ENCODE measurements at regions not wholly inside any gene's neighbourhood (a gene's known extent, or its start where the extent isn't known, plus 50 kb on each side); places are given as distances from the start of the nearest gene placed in this dataset.
"Not testable (repeated sequence)": the region's sequence is repeated elsewhere in the genome, so short reads cannot be mapped to it uniquely, and the experiment has no call there.

DNA sequence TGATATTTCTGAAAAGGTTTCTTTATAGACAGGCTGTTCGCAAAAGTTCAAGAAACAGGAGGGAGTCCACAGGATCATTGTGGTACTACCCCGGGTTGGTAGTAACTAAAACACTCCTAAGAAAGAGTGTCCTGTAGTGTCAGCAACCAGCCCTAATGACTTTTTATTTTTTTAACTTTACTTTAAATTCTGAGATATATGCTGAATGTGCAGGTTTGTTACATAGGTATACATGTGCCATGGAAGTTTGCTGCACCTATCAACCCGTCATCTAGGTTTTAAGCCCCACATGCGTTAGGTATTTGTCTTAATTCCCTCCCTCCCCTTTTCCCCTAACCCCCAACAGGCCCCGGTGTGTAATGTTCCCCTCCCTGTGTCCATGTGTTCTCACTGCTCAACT, 1396.9 kb upstream of the ZEB2 start:
- no peak for DNase-seq

- DNase-seq: no peak
Observed at GRCh38 chr2:145914716-145915115, 1394.8 kb upstream of the ZEB2 start.

DNA sequence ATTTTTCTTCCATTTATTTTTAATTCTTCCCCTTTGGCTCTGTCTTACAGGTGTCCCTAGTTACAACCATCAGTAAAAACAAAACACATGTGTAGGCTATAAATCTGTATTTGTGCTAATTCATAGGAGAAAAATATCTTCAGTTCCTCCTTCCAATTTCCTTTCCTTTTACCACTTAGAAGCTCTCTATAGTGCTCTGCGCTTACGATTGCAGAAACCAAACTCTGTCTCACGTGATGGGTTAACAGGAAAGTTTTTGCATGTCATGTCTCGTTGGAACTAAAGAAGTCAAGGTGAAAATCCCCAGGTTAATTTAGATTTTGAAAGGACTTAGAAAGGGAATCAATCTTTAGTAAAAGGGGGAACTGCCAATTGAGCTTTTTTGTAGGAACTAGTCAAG, 1390.5 kb upstream of the ZEB2 start:
- DNase-seq: no peak

DNA sequence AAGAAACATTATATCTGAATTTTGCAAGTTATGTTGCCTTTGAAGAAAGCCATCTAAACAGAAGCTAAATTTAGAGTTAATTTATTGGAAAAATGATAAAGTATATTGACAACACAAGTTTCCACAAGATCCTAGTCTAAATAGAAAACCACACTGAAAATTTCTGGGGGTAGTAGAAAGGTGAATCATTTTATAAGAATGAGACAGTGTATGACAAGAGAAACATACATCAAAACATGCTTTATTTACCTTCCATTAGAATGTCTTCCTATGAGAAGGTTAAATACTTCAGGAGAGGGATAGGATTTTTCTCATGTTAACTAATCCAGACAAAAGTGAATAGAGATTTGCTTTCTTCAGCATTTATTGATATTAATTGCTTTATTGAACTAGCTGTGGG, 1389.8 kb upstream of the ZEB2 start:
- no peak for DNase-seq

DNA sequence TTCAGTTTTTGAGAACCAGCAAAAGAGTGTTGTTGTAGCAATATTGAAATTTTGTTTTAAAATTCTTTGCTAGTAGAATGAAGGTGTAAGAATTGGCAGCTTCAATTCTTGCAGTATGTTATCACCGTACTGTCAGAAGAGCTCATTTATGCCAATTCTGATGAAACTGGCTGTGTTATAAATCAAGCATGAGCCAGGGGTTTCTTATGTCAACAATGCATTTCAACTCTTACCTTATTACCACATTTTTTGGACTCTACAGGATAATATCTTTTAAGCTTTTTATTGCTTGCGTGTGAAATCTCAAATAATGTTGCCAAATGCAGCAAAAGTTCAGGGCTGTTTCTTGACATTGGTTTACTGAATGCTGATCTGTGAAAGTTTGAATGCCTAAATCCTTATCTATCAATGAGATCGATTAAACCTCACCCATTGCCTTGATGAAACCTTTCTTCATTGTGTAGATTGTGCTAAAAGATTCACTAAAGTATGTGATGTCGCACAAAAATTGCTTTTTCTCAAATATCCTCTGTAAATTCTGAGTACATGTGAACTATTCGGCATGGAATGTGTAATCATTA, 1389.3 kb upstream of the ZEB2 start:
- DNase-seq: no peak

- no peak for DNase-seq
Observed at GRCh38 chr2:145906354-145906753, 1386.4 kb upstream of the ZEB2 start.

DNA sequence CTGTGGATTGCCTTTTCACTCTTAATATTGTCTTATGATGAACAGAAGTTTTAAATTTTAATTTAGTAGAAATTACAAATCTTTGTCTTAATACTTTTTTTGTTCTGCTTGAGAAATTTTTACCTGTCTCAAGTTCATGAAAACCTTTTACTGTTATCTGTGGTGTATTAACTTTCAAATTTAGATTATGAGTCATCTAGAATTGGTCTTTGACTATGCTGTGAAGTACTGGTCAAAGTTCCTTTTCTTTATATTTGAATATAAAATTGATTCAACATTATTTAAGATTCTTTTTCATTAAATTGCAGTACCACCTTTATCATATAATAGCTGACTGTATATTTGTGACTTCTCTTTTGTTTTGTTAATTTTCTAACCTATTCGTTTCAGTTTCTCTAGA, 1385.5 kb upstream of the ZEB2 start:
- no peak for DNase-seq

DNA sequence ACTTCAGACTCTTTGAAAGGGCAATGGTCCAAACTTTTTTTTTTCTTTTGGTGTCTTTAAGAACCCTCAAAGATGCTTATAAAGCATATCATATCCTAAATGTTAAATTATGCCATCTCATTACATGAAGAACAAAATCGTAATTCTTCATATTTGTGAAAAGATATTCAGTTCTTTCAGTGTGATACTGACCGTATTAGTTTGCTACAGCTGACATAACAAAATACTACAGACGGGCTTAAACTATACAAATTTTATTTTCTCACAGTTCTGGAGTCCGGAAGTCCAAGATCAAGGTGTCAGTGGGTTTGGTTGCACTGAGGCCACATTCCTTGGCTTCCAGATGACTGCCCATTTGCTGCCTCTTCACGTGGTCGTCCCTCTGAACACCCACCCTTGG, 1377.2 kb upstream of the ZEB2 start:
- DNase-seq: no peak

DNA sequence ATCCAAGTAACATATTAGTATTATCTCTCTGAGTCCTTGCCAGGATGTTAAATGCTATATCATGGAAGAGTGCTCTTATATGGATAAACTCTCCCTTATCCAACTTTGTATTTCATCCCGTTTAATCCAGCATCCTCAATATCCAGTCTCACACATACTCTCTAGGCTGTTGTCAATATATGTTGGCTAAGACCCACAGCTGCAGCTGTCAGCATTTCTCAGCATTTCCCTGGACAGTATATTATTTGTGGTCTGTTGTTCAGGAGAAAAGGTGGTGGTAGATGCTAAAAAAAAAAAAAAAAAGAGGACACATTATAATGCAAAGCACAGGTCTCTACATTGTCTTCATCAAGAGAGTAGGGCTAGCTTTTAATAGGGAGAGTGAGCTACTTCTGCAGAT, 1368.0 kb upstream of the ZEB2 start:
- no peak for DNase-seq

- DNase-seq: not testable (repeated sequence)
Observed at GRCh38 chr2:145880997-145881396, 1361.1 kb upstream of the ZEB2 start.

GRCh38 chr2:145875016-145875415, 1355.1 kb upstream of the ZEB2 start:
- DNase-seq: no peak

DNA sequence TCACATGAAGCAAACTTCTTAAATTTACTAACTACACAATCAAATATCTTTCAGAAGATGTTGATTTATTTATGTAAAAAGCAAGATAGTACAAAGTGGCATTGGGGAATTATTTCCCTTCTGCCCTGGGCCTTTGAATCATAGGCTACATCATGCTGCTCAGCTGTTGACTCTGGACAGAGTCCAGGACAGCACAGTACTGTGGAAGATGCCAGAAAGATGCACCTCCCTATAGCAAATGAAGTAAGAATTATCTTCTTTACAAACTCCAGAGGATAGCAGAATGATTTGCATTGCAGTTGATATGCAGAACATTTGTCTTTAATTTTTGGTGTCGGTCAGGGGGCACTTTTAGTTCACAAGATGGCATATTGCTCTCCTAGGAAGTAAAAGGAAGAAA, 1354.5 kb upstream of the ZEB2 start:
- no peak for DNase-seq

DNA sequence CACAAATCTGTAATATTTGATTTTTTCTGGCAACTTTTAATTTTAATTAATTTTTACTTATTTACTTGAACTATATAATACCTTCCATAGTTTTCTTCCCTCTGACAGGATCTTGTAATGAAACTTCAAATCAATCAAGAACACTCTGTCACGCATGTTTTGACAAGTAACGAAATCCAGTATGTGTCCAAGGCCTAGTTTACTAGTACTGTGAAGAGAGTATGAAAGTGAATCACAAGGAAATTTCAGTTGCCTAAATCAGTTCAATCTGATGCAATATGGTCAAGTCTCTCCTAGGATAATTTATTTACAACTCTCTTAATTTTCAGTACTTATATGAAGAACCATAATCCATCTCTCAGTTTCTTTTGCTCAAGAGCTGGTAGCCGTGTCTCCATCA, 1344.6 kb upstream of the ZEB2 start:
- DNase-seq: no peak

DNA sequence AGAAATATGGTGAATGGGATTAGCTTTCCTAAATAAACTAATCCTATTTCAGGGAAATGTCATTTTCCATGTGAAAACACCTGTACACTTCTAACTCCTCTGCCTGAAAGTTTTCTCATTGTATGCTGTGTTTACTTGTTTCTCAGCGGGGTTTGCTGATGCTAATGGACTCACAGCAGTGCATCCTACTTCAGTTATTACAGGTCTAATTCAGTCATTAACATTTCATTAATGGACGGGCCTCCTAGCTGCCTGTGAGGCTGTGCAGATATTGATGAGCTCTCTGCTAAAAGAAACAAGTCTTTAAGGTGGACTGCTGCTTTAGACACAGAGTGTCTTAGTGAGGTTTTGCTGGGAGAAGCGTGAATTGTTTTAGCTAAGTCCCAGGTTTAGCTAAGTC, 1342.0 kb upstream of the ZEB2 start:
- DNase-seq: no peak

DNA sequence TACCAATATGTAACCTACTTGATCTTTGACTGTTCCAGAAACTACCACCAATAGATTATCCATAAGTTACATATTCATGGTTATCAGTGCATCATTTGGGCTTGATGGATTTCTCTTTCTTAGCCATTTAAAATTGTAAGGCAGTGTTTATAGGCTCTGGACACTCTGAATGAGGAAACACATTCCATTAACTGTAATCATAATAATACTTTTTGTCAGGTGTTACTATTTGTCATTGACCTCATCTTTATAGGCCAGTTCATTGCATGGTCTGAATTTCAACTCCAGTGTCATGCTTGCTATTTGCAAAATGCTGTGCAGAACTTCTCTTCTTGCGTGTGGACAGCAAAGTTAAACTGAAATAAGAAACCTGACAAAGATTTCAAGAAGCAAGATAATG, 1340.2 kb upstream of the ZEB2 start:
- no peak for DNase-seq

- no peak for DNase-seq
Observed at GRCh38 chr2:145855142-145855541, 1335.2 kb upstream of the ZEB2 start.

GRCh38 chr2:145854039-145854755, 1334.3 kb upstream of the ZEB2 start:
- no peak for DNase-seq

DNA sequence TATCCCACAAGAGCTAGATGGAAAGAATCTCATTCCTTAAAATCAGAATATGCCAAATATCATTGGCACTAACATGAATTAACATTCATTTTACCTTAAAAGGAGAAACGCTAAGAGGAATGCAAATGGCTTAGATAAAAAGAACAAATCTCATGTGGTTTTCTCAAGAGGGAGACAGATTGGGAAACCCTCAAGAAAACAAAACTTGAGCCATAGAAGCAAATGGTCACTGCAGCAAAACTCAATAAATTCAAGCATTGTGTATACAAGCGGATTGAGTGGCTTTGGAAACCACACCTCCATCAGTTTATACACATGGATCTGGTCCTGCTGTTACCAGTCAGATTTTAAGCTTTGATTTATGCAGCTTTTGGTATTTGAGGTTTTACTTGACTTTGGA, 1331.8 kb upstream of the ZEB2 start:
- no peak for DNase-seq

- no peak for DNase-seq
Observed at GRCh38 chr2:145849466-145849865, 1329.5 kb upstream of the ZEB2 start.

DNA sequence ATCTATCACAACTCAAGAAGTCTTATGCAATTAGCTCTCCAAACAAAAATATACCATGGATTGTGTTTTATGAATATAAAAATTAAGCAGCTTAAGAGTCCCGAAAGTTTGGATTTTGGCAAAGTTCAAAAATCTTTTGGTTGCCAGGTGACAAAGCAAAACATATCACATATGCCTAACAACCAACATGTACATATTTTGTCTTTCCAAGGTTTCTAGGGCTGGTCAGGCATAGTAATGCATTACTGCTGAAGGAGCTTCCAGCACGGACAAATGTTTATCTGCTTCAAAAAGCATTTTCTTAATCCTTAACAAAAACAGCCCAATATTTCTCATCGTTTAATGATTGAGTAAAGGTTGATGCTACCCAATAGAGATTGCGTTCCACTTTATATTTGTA, 1327.1 kb upstream of the ZEB2 start:
- DNase-seq: no peak

DNA sequence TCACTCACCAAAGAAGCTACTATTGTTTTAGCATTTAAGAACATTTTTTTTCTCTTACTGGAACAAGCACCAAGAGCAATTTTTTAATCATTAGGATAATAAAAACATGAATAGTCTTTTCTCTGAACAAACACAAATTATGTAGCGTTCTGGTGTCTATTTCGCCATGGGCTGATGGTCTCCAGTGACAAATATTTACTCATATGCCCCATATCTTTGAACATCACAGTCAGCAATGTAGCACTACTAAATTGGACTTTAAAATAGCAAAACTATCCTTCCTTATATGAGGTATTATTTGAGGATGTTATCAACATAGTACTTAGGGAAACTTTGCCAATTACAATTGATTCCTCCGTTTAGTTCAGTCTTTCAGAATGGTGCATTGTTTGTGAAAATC, 1326.0 kb upstream of the ZEB2 start:
- no peak for DNase-seq

DNA sequence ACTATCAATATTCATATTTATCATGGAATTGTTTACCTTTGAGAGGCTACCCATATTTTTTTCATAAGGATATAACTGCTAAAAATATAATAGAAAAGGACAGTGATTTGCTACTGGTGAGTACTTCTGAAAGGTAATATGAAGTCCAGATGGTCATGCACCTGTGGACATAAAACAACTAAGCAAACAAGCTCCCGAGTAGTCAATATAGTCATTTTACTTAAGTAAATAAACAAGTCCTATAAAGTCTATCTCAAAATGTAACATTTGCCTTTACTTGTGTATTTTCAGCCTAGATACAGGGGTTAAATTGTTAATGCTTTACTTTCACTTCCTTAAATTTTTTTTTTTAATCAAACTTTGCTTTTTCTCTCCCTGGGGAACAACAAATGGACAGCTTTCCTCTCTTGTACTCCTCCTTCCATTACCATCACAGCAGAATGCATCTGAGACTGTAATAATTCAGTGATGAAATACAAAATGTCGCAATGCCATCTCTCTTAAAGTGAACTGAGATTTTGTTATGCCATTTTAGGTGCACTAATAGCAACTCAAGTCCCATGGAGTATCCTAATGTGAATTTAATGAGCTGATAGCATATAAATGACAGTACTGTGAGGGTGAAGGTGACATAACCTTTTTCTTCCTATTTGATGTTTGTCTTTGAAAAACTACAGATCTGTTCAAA, 1325.4 kb upstream of the ZEB2 start:
- no peak for DNase-seq

DNA sequence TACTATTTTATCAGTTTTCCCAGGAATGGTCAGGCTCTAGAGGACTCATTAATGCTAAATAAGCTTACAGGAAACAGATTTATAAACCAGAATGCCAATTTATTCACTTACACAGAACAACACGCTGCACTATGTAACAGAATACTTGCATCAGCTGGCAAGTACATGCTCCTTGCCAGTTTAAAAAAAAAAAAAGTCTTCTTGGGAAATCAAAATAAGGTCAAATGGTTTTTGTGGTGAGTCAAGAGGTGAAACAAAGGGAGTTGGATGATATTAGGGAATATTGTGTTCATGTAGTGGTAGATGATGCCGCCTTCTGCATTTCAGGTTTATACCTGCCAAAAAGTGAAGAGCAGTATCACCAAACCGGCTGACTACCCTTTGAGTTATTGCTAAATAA, 1322.1 kb upstream of the ZEB2 start:
- DNase-seq: no peak

- no peak for DNase-seq
Observed at GRCh38 chr2:145836986-145837385, 1317.1 kb upstream of the ZEB2 start.

GRCh38 chr2:145835665-145836064, 1315.7 kb upstream of the ZEB2 start:
- DNase-seq: no peak
